Fibroblast of lung (primary cell): ENCODE measurements at regions not wholly inside any gene's neighbourhood (a gene's known extent, or its start where the extent isn't known, plus 50 kb on each side); places are given as distances from the start of the nearest gene placed in this dataset.
A peak's percentile ranks its signal among the peaks of the same experiment; 100 is the strongest.

ENCODE experiments used
- DNase-seq, 2 donors: peaks; one replicate each; pipeline versions ENCODE4 v3.0.0 to v3.0.0-alpha.2; 2010; ENCODE audit warnings: low read depth in 2 of 2
- H2AFZ ChIP-seq: 2 replicates; pipeline ENCODE4 v1.5.1; 2012; ENCODE audit warnings: low read length, control low read depth, inconsistent platforms
- H3K27ac ChIP-seq: 2 replicates; pipeline ENCODE4 v1.5.1; 2011; ENCODE audit warnings: low read length, control low read depth; ENCODE audit not compliant: insufficient read depth
- H3K27me3 ChIP-seq: 2 replicates; pipeline ENCODE4 v1.5.1; 2011; ENCODE audit warnings: mild to moderate bottlenecking, low read length; ENCODE audit not compliant: control insufficient read depth, insufficient read depth
- H3K36me3 ChIP-seq: 2 replicates; pipeline ENCODE4 v1.5.1; 2011; ENCODE audit warnings: low read length; ENCODE audit not compliant: control insufficient read depth, insufficient read depth
- H3K4me1 ChIP-seq: 2 replicates; pipeline ENCODE4 v1.5.1; 2011; ENCODE audit warnings: low read length; ENCODE audit not compliant: control insufficient read depth, insufficient read depth; ENCODE audit errors: extremely low read depth
- H3K4me2 ChIP-seq: 2 replicates; pipeline ENCODE4 v1.5.1; 2011; ENCODE audit warnings: low read length, control low read depth; ENCODE audit not compliant: insufficient read depth; ENCODE audit errors: extremely low read depth
- H3K4me3 ChIP-seq, 4 experiments: fragments of 200-600 bp in 1 of 4; sonication (generic) in 1 of 4; replicated peaks in 1 of 4; 2 replicates each; pipeline ENCODE4 v1.5.1; 2011 to 2016; ENCODE audit warnings: low read length in 4 of 4, low read depth in 3 of 4, mild to moderate bottlenecking in 3 of 4, control low read depth in 2 of 4, inconsistent platforms in 1 of 4, mixed read lengths in 1 of 4; ENCODE audit not compliant: insufficient read depth in 1 of 4; ENCODE audit errors: control extremely low read depth in 1 of 4
- H3K79me2 ChIP-seq: 2 replicates; pipeline ENCODE4 v1.5.1; 2012; ENCODE audit warnings: mild to moderate bottlenecking, low read length, inconsistent platforms; ENCODE audit not compliant: control insufficient read depth, insufficient read depth
- H3K9ac ChIP-seq: 2 replicates; pipeline ENCODE4 v1.5.1; 2011; ENCODE audit warnings: mild to moderate bottlenecking, low read length, control low read depth; ENCODE audit not compliant: insufficient read depth
- H3K9me3 ChIP-seq: 2 replicates; pipeline ENCODE4 v1.5.1; 2012; ENCODE audit warnings: low read depth, low read length; ENCODE audit not compliant: control insufficient read depth, insufficient read depth
- H4K20me1 ChIP-seq: 2 replicates; pipeline ENCODE4 v1.5.1; 2011; ENCODE audit warnings: low read length; ENCODE audit not compliant: control insufficient read depth, insufficient read depth; ENCODE audit errors: extremely low read depth
- CTCF ChIP-seq, 2 donors: IDR thresholded peaks in 1 of 2; conservative IDR thresholded peaks in 1 of 2; 1 replicate in 1 of 2; 2 replicates in 1 of 2; pipeline ENCODE4 v1.5.1; 2011 to 2012; ENCODE audit warnings: low read length in 2 of 2, control low read depth in 1 of 2, inconsistent platforms in 1 of 2, low read depth in 1 of 2, mild to moderate bottlenecking in 1 of 2
- EZH2 ChIP-seq: IDR thresholded peaks from 2 replicates; pipeline ENCODE4 v1.5.1; 2012; ENCODE audit warnings: low read length, control low read depth, mild to moderate bottlenecking; ENCODE audit errors: missing control alignments

DNA sequence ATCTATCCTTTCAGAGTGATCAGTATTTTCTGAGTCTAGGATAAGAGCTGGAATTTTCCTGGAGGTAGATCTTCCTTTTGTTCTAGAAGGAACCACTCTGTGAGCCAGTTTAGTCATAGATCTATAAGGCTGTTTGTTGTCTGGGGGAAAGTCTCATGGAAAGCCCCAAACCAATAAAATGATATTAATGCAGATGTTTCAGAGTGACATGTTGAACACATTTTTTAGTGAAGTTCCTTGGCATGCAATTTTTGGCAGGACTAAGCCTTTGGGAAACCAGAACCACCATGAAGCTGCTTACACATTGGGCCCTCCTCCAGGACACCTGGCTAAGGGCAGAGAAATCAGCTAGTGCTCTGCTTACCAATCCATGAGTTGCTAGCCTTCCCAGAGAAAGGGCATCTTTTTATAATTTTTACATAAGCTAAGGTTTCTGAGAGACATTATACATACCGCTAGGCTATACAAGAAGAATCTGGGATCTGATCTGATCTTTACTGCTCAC, 101.5 kb upstream of the PCED1B start:
- H3K27ac ChIP-seq = no peak overlapping the region
- no peak overlapping the region for H3K4me3 ChIP-seq
- no peak overlapping the region for H3K9ac ChIP-seq
- no peaks in the 10 kb centered on the region for H3K79me2 ChIP-seq
- no peak overlapping the region for H3K4me2 ChIP-seq
- H4K20me1 ChIP-seq = no peaks in the 10 kb centered on the region
- peak in 1 of 2 donors; percentile 22 for DNase-seq
- no peaks in the 10 kb centered on the region for H3K27me3 ChIP-seq
- H3K9me3 ChIP-seq = no peaks in the 10 kb centered on the region
- no peaks in the 10 kb centered on the region for H3K36me3 ChIP-seq
- TF ChIP-seq EZH2 = no peak
- TF ChIP-seq CTCF (conservative IDR thresholded peaks at IDR 0.05 in 1 of 2, IDR thresholded peaks at IDR 0.05 in 1 of 2; ENCODE audit: low read depth in 1 of 2, low read length in 2 of 2) = no peak
- H2AFZ ChIP-seq = no peak overlapping the region
- H3K4me1 ChIP-seq = no peaks in the 10 kb centered on the region

DNA sequence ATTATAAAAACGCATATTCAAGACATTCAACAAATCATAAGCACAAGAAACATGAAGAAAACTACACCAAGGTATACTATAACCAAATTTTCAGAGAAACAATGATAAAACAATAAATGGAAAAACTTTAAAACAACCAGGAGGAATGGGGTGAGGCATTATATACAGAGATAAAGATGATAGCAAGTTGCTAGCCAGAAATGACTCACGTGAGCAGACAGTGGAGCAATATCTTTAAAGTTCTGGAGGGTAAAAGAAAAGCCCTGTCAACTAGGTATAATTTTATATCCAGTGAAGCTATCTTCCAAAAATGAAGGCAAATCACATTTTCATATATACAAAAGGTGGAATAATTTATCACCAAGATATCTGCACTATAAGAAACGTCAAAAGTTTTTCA, 97.8 kb upstream of the PCED1B start:
- no peak overlapping the region for H3K4me2 ChIP-seq
- H3K9me3 ChIP-seq = no peaks in the 10 kb centered on the region
- H3K9ac ChIP-seq = no peak overlapping the region
- no peaks in the 10 kb centered on the region for H3K36me3 ChIP-seq
- no peak for TF ChIP-seq EZH2
- no peak for TF ChIP-seq CTCF (conservative IDR thresholded peaks at IDR 0.05 in 1 of 2, IDR thresholded peaks at IDR 0.05 in 1 of 2; ENCODE audit: low read depth in 1 of 2, low read length in 2 of 2)
- no peak overlapping the region for H2AFZ ChIP-seq
- H3K4me1 ChIP-seq = no peaks in the 10 kb centered on the region
- H3K4me3 ChIP-seq = no peak overlapping the region
- H3K27me3 ChIP-seq = no peaks in the 10 kb centered on the region
- H4K20me1 ChIP-seq = no peaks in the 10 kb centered on the region
- no peak overlapping the region for H3K27ac ChIP-seq
- H3K79me2 ChIP-seq = no peaks in the 10 kb centered on the region
- no peak for DNase-seq

DNA sequence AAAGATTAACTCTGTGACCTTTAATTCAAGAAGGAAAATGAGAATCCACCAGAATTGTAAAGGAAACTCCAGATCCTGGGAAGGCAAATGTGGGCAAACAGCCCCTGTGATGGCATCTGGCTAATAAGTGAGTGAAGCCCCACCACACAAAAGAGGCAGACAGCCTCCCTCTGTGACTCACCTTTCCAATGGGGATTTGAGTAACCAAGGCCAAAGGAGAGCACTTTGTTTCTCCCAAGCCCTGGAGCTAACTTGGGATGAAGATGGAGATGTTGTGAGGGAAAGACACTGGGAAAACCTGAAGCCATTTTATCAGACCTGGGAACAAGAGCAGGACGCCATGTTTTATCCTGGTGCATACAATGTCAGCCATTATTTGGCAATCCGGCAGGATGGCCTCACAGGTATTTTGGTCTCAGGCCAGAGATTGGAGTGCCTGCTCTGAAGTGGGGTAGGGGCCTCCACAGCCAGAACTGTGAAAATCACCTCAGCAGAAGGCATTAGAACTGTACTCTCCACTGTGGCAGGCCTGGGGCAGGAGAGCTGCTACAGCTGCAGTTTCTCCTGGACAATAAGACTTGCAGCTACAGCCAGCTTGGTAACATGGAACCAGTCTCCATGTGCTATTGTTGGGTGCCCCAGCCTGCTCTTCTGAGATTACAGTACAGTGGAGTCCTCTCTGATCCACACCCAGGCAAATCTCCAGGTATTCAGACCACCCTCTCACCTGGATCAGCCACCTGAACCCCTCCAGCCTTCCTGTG, 96.6 kb upstream of the PCED1B start:
- no peak for DNase-seq
- Histone ChIP-seq H3K27ac (no peak overlapping the region), H3K4me2 (no peak overlapping the region), H3K27me3 (no peaks in the 10 kb centered on the region), H3K79me2 (no peaks in the 10 kb centered on the region), H3K36me3 (no peaks in the 10 kb centered on the region), H3K4me3 (no peak overlapping the region), H2AFZ (no peak overlapping the region), H3K4me1 (no peaks in the 10 kb centered on the region), H3K9ac (no peak overlapping the region), H3K9me3 (no peaks in the 10 kb centered on the region), H4K20me1 (no peaks in the 10 kb centered on the region)
- TF ChIP-seq CTCF (conservative IDR thresholded peaks at IDR 0.05 in 1 of 2, IDR thresholded peaks at IDR 0.05 in 1 of 2; ENCODE audit: low read depth in 1 of 2, low read length in 2 of 2) (no peak), EZH2 (no peak)
